Inflammatory macrophage treated with lipopolysaccharide for 4 hours (primary cell): ENCODE measurements at regions not wholly inside any gene's neighbourhood (a gene's known extent, or its start where the extent isn't known, plus 50 kb on each side); places are given as distances from the start of the nearest gene placed in this dataset.
"Not testable (repeated sequence)": the region's sequence is repeated elsewhere in the genome, so short reads cannot be mapped to it uniquely, and the experiment has no call there.

Experiments
- DNase-seq: peaks from one replicate; pipeline ENCODE4 v3.0.0-alpha.2; 2020

DNA sequence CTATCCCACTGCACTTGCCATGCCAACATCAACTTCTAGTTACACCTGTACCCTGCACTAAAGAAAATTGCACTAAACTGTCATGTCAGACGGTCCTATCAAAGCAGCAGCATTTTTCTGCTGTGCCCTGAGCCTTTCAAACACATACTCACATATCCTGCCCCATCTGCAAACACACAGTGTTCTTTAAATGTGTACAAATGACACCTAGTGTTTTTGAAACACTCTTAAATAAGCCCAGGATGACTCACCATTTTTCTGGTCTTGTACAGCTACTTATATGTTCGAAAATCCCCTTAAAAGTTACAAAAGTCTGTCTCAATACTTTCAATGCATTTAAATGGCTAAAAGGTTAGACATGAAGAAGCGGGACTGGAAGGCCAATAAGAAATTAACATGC is 346.7 kb upstream of the PPARGC1A start:
- no peak for DNase-seq

DNA sequence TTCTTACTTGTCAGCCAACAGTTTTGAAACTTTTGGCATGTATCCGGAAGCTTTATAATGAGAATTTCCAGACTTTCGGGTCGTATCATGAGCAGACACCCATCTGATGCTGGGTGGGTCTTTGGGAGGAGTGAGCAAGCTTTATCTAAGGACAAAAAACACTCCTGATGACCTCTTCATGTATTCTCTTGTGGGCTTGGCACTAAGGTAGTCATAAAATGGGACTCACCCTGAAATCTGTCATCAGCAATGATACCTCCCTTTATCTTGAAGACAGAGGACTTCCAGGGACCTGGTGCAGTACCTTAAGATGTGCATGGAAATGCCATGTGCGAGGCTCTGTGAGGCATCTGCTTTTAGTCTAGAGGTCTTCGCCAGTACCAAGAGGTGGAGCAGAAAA is 346.3 kb upstream of the PPARGC1A start:
- DNase-seq = no peak

DNA sequence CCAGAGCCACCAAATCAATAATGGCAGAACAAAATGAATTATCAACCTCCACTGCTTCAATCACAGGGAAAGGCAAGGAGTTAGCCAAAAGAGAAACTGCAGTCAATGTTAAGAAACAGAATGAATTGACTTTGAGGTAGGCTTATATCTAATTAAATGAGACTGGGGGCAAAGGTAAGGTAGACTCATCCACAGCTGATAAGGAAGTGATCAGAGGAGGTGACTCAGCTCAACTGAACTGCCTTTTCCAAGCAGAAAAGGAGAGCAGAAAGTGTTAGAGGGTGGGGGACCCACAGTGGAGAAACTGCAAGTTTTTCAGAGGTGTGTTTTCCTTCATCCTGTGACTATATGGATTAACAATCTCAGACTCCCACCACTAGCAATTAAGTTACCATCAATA is 345.8 kb upstream of the PPARGC1A start:
- no peak for DNase-seq

- no peak for DNase-seq
Measured at GRCh38 chr4:24234288-24234848, 344.5 kb upstream of the PPARGC1A start.

- no peak for DNase-seq
Measured at GRCh38 chr4:24230955-24231354, 341.1 kb upstream of the PPARGC1A start.

DNA sequence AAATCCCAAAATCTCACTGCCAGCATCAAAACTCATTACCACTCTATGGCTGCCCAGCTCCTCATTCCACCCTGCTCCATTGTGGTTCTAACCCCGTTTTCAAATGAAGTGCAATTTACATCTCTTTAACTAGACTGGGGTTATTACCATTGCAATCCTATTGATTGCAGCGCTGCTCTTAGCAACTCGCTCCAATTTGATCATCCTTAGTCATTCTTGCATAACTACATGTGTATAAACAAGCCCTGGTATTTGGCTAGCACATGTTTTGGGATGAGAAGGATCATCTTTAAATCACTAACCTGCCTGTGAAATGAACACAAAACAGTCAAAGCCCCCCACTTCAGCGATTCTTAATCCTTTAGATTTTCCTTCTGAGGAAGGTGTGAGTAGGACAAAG is 340.1 kb upstream of the PPARGC1A start:
- no peak for DNase-seq

DNA sequence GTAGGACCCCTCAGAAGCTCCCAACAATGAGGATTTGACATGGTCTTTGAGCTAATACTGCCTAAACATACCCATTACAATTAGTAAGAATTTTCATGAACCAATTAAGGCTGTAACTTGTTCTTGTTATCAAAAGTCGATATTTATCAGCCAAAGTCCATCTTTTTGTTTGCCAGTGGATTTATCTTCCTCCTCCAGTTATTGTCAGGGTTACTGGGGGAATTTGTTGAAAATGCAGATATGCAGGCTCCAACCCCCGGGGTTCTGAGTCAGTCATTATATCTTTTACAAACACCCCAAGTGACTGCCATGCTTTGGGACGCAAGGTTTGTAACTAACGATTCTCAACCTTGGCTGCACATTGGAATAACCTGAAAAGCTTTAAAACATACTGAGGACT is 338.8 kb upstream of the PPARGC1A start:
- no peak for DNase-seq

DNA sequence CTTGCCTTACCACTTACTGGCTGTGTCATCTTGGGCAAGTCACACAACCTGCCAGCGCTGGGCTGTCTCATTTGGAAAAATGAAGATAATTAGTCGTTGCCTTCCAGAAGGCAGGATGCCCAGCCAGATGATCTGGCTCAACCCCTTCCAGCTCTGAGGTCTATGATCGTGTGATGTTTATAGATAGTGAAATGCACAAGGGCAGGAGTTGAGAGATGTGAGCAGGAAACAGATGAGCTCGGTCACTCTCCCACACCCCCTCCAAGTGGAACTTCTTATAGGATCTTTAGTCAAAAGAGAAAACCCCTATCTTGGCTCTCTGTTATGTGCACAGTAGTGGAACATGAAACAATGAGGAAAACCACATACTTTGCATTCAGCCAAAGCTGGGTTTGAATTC is 336.8 kb upstream of the PPARGC1A start:
- DNase-seq = no peak

- DNase-seq = no peak
Measured at GRCh38 chr4:24226023-24226422, 336.2 kb upstream of the PPARGC1A start.

- no peak for DNase-seq
Measured at GRCh38 chr4:24224446-24224845, 334.6 kb upstream of the PPARGC1A start.

DNA sequence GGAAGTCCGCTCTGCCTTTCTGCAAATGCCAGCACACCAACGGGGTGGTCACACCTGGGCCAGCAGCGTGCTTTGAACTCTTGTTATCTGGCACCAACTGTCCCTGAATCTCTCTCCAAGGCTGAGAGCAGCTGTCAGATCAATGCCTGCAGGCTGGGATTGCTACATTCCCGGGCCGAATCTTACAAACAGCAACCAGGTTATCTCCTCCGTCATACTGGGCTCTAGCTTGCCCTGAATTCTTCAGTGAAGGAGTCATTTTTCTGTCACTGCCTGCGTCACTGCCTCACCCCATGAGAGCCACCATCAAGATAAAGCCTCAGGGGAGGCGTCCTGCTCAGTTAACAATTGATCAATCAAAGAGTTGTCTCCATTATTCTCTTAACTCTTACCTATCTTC is 329.4 kb upstream of the PPARGC1A start:
- no peak for DNase-seq

GRCh38 chr4:24218566-24218965 is 328.7 kb upstream of the PPARGC1A start:
- DNase-seq = no peak

DNA sequence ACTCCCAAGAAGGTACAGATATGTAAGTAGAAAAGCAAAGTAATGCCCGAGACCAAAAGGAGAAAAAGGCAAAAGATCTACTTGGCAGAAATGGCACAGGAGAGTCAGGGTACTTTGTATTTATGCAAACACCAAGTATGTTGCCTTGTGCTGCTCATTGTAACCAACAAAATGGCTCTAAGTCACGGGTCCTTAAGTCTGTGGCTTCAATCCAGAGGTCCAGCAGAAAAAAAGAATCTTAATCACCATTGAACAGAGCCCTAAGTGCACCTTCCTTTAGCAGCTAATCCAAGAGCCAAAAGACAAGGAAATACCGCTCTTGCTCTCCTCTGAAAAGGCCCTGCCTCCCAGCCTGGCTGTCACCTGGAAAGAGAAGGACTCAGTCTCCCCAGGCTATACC is 324.9 kb upstream of the PPARGC1A start:
- DNase-seq = no peak

GRCh38 chr4:24213961-24214360 is 324.1 kb upstream of the PPARGC1A start:
- no peak for DNase-seq

- no peak for DNase-seq
Measured at GRCh38 chr4:24212642-24213041, 322.8 kb upstream of the PPARGC1A start.

DNA sequence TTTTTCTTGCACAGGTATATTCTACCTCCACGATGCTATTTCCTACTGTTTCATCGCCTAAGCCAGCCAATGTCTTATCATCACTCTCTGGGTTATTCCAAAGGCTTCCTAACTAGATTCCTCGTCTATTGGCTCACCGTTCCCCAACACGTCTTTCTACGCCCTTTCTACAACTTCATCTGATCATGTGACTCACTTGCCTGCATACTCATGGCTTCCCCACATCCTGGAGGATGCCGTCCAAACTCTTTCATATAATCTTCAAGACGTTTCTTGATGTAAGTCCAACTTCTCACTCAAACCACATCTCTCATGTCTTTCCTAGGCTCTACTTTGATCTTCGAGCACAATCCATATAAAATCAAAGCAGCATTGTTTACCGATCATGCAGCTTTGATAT is 322.0 kb upstream of the PPARGC1A start:
- DNase-seq = no peak

DNA sequence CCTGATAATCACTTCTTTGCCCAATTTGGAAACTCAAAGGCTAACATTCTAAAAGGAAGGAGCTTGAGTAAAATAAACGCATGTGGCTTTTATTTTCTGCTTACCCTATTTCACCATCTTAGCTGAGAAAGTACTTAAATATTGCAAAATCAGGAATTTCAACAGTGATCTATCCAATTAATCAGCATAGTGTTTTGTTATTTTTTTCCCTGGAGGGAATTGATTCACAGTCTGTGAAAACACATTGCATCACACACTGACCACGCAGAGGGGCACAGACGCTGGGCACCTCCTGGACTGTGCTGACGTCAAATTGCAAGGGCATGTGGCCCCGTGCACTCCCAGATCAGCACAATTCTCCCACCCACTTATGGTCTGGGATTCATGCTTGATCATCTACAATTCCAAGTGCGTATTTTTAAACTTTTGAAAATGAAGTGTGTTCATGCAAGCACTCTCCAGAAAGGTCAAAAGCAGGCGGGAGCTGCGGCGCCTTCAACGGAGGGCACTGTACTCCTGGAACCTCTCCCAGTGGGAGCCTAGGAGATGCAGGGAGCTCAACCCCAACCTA is 320.6 kb upstream of the PPARGC1A start:
- DNase-seq = no peak

DNA sequence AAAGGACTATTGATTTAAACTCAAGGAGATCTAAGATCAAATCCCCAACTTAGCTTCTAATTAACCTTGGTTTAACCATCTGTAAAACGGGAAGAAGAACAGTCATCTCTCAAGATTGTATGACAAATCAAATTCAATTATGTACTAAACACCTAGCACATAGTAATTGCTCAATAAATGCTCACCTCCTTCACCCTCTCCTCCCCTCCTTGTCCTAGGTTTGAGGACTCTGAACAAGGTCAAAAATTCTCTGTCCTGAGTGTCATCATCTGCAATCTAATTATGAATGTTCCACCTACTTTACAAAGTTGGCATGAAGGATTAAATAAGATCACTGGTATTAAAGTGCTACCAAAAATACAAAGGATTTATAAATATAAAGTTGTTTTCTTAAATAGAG is 320.1 kb upstream of the PPARGC1A start:
- no peak for DNase-seq

- no peak for DNase-seq
Measured at GRCh38 chr4:24209131-24209530, 319.3 kb upstream of the PPARGC1A start.

- DNase-seq = no peak
Measured at GRCh38 chr4:24208691-24209090, 318.8 kb upstream of the PPARGC1A start.

DNA sequence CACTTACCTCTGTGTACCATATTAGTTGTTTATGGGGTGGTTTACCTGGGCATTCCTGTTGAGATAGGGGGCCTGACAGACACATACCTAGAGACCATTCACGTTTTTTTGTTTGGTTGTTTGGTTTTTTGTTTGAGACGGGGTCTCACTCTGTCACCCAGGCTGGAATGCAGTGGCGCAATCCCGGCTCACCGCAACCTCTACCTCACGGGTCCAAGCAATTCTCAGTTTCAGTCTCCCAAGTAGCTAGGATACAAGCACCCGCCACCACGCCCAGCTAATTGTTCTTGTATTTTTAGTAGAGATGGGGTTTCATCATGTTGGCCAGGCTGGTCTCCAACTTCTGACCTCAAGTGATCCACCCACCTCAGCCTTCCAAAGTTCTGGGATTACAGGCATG is 314.9 kb upstream of the PPARGC1A start:
- not testable (repeated sequence) for DNase-seq

- DNase-seq = no peak
Measured at GRCh38 chr4:24203926-24204325, 314.1 kb upstream of the PPARGC1A start.

GRCh38 chr4:24202579-24202978 is 312.7 kb upstream of the PPARGC1A start:
- DNase-seq = no peak

GRCh38 chr4:24197955-24198354 is 308.1 kb upstream of the PPARGC1A start:
- DNase-seq = no peak

- DNase-seq = no peak
Measured at GRCh38 chr4:24196785-24197184, 306.9 kb upstream of the PPARGC1A start.
